ENCODE measurements at regions not wholly inside any gene's neighbourhood (a gene's known extent, or its start where the extent isn't known, plus 50 kb on each side); places are given as distances from the start of the nearest gene placed in this dataset.

DNA sequence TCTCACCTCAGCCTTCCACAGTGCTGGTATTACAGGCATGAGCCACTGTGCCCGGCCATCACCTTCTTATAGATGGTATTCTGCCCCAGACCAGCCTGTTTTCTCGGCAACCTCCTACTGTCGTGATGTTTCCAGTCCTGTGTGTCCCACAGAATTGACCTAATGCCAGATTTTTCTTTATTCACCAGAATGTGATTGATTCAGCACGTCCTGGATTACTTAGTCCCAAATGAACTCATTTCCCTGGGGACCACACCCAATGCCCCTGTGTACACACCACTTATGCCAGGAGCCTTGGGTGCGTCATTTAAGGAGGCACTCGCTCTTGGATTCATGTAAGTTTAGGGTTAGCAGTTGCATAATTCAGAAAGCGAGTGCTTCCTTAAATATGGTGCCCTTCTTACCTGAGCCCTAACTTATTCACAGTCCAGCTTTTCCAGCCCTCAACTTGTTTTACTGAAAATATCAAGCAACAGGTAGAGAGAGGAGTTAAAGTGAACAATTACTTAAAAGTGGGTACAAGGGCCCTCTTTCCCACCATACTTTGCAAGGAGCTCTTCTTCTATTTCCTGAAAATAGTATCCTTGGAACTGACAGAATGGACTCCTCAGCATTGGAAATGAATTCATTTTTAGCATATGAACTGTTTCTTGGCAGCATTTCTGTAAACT, 64.6 kb upstream of the UBE2E1 start:
- no peak for DNase-seq

DNA sequence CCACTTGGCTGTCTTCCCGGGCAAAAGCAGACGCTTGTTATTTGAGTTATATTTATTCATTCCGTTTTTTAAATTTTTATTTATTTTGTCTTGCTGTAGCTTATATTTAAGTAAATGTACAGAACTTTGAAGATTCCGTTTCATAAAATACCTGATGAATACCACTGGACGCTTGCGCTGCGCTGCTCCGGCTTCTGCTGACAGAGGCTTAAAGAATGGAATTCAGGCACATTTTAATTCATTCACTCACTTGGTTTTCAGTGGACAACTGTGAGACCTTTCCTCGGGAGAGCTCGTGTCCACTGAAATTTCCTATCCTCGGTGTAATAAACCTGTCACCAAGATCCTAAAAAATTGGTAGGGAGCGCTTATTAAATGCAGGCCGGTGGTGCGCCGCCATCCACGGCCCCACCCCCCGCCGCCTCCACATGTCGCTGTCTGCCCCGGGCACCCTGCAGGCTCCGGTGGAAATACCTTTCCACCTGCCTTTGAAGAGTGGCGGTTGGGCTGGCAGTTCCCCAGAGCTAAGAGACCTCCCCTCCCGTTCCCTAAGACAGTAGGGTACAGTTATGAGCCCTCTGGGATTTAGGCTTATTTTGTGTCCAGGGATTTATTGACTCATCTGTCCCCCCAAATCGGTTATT, 62.5 kb upstream of the UBE2E1 start:
- DNase-seq, result no peak

DNA sequence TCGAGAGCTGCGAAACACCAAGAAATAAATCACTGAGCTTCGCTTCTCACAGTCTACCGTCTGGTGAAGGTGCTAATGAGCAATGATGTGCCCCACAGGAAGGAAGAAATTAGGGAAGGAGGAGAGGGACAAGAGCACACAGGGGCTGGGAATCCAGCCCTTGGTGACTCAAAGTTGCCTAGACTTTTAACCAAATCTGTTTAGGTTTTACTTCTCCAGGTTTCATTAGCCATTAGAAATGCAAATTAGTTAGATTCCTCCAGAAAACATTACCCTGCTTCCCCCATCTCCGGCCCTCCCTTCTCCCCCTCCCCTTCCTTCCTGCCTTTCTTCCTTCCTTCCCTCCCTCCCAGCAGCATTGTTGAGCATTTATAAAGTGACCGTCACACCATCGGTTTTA, 59.3 kb upstream of the UBE2E1 start:
- no peak for DNase-seq

DNA sequence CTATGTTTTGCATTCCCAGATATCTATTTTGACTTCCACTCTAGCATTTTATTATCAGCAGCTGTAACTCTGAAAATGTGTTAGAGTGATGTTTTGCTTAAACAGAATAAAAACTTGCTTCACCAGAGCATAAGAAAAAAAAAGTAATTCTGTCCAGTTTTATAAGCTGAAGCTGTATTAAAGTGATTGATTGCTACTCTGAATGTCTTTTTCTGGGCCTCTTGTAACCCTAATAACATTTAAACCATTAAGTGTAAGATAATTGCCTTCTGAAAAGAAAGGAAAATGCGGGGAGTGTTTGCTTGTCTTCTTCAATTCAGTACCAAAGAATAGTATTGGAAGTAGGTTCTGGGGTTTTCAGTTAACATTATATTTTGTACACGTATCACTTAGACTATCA, 57.9 kb upstream of the UBE2E1 start:
- DNase-seq, result no peak

DNA sequence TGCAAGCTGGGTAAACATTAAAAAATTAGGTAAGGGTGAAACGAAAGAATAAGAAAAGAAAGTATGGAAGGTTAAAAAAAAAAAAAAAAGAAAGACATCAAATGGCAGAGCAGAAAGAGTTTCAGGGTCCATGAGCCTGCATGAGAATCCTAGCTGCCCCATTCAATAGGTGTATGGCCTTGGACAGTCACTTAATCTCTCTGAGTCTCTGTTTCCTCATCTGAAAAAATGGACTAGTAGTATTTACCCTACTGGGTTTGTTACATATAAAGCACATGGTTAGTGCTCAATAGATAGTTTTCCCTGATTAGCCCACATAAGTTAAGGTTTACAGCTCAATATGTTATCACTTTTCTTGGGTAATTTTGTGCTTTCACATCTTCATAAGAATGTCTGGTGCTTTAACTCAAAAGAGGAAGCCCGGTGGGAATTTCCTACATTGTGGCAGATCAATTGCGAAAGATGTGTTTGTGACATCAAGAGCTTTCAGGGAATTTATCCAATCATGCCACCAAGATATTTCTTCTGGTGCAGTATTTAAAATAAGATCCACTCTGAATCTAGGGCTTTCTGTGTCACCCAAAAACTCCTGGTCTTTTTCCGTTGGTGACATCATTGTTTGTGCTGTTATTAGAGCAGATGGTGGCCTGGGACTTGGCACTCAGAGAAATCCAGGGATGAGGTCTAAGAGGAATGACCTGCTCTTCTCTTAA, 57.2 kb upstream of the UBE2E1 start:
- DNase-seq, result no peak

DNA sequence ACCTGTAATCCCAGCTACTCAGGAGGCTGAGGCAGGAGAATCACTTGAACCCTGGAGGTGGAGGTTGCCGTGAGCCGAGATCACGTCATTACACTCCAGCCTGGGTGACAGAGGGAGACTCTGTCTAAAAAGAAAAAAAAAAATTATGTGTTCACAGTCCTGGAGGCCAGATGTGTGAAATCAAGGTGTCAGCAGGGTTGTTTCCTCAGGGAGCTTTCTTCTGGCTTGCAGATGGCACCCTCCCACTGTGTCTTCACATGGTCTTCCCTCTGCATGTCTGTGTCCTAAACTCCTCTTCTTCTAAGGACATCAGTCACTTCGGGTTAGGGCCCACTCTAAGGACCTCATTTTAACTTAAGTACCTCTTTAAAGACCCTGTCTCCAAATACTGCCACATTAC, 56.1 kb upstream of the UBE2E1 start:
- no peak for DNase-seq

DNA sequence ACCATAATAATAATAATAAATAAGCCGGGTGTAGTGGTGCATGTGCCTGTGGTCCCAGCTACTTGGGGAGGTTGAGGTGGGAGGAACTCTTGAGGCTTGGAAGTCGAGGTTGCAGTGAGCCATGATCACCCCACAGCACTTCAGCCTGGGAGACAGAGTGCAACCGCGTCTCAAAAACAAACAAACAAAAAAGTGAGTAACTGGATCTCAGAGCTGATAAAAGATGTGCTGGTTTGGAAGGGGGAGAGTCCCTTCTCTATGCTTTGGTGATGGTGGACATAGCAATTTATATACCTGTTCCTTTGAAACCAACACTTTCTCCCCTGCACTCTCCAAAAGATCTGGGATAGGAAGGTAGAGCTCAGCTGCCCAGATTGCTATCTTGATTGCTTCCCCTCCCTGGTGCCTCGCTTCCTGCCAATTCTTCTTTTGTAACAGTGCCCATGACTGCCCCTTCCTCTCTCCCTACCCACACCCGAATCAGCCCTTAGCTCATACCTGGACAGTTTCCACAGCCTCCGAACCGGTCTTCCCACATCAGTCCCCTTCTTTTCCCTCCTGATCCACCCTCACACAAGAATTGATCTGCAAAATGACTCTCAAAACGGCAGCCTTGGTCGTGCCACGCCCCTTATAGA, 55.1 kb upstream of the UBE2E1 start:
- DNase-seq, result no peak

DNA sequence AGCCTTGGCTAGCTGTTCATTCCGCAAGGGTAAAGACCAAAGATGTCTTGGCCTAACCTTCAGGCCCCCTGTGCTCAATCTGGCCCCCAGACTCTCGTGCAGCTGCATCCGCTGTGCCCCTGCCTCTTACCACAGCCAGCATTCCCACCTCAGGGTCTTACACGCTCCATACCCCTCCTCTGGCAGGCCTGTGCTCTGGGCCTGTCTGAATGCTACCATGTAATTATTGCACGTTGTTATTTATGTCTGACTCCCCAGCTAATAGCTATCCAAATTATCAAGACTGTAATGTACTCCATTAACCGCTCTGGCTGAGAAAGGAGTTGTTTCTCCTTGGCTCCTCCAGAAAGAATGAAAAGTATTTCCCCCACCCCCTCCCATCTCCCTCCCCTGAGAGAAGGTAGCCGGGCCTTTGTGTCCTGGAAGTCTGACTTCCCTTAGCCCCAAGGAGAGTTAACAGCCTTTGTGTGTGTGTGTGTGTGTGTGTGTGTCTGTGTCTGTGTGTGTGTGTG, 54.5 kb upstream of the UBE2E1 start:
- DNase-seq, result no peak

DNA sequence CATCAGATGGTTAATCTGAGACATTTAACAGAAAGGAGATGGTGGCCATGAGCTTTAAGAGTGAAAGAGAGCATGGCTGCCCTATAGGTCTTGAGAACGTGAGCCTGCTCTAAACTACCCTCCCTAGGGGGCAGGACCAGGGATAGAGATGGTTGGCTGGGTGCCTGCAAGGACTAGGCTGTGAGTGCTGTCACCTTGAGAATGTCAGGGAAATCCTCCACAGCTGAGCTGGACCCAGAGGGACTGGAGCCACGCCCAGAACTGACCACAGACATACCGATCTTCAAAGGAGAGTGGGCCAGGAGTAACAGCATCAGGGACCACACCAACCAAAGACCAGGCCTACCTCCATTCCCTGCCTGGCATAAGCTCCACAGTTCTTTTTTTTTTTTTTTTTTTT, 53.6 kb upstream of the UBE2E1 start:
- no peak for DNase-seq

DNA sequence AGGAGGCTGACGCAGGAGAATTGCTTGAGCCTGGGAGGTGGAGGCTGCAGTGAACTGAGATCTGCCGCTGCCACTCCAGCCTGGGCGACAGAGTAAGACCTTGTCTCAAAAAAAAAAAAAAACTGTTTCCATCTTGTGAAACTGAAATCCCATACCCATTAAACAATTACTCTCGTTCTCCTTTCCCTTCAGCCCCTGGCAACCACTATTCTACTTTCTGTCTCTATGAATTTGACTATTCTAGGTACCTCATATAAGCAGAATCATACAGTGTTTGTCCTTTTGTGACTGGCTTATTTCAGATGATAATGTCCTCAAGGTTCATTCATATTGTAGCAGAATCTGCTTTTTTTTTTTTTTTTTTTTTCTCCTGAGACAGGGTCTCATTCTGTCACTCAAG, 51.5 kb upstream of the UBE2E1 start:
- DNase-seq, result no peak
